K562 (cell line): ENCODE measurements at regions not wholly inside any gene's neighbourhood (a gene's known extent, or its start where the extent isn't known, plus 50 kb on each side); places are given as distances from the start of the nearest gene placed in this dataset.

ENCODE experiments used
- FOXA1 ChIP-seq: fragments of 450-650 bp; IDR thresholded peaks from 2 replicates; pipeline ENCODE4 v1.6.1; 2016; ENCODE audit warnings: mild to moderate bottlenecking, borderline replicate concordance
- FOXA3 ChIP-seq, 2 experiments: fragments of 450-650 bp in 1 of 2; sonication (generic) in 1 of 2; formaldehyde crosslinking; IDR thresholded peaks in 1 of 2; conservative IDR thresholded peaks in 1 of 2; 2 replicates each; pipeline versions ENCODE4 v1.4.0 to v1.8.0; 2020 to 2022; ENCODE audit warnings: mild to moderate bottlenecking in 2 of 2, missing genetic modification reagents in 1 of 2
- YBX1 ChIP-seq: fragments of 450-650 bp; IDR thresholded peaks from 2 replicates; pipeline ENCODE4 v1.7.1; 2016; ENCODE audit warnings: mild to moderate bottlenecking
- ZNF282 ChIP-seq: sonication (generic); formaldehyde crosslinking; IDR thresholded peaks from 2 replicates; pipeline ENCODE4 v1.8.1; 2023; ENCODE audit warnings: missing genetic modification reagents
- TF ChIP-seq, protein P1 (sequence below), 3 experiments: IDR thresholded peaks in 2 of 3; conservative IDR thresholded peaks in 1 of 3; 2 replicates each; pipeline ENCODE4 v1.5.1; 2011 to 2012; ENCODE audit warnings: low read length in 3 of 3, mild to moderate bottlenecking in 3 of 3, control low read depth in 2 of 3, improper control_type of control experiment in 1 of 3, inconsistent platforms in 1 of 3, low read depth in 1 of 3, mixed read lengths in 1 of 3, moderate library complexity in 1 of 3; ENCODE audit not compliant: insufficient read depth in 2 of 3

DNA sequence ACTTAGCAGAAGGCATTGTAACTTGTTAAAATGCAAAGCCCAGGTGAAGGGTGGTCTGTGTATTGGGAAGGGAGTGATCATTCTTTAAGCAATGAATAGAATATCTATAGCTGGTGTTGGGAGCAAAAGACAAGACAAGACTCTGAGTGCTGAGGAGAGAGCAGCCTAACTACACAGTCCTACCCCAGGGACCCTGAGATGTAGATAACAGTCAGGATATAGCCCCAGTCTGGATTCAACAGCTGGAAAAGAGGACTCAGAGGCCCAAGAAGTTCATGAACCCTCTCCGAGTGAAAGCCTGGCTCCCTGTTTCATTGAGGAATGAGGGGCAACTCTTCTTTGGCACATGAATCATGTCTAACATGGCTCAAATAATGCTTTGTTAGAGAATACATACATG is 310.7 kb upstream of the SLC14A2 start:
- TF ChIP-seq YBX1 (no peak), FOXA1 (no peak), ZNF282 (CRISPR knock-in tag) (no peak), FOXA3 (CRISPR knock-in tag; conservative IDR thresholded peaks at IDR 0.05 in 1 of 2, IDR thresholded peaks at IDR 0.05 in 1 of 2) (no peak)
- TF ChIP-seq, protein P1, sequence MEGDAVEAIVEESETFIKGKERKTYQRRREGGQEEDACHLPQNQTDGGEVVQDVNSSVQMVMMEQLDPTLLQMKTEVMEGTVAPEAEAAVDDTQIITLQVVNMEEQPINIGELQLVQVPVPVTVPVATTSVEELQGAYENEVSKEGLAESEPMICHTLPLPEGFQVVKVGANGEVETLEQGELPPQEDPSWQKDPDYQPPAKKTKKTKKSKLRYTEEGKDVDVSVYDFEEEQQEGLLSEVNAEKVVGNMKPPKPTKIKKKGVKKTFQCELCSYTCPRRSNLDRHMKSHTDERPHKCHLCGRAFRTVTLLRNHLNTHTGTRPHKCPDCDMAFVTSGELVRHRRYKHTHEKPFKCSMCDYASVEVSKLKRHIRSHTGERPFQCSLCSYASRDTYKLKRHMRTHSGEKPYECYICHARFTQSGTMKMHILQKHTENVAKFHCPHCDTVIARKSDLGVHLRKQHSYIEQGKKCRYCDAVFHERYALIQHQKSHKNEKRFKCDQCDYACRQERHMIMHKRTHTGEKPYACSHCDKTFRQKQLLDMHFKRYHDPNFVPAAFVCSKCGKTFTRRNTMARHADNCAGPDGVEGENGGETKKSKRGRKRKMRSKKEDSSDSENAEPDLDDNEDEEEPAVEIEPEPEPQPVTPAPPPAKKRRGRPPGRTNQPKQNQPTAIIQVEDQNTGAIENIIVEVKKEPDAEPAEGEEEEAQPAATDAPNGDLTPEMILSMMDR (IDR thresholded peaks at IDR 0.05 in 2 of 3, conservative IDR thresholded peaks at IDR 0.05 in 1 of 3; ENCODE audit: insufficient read depth in 2 of 3, low read depth in 1 of 3, low read length in 3 of 3), result no peak
